ENCODE measurements at regions not wholly inside any gene's neighbourhood (a gene's known extent, or its start where the extent isn't known, plus 50 kb on each side); places are given as distances from the start of the nearest gene placed in this dataset.
A peak's percentile ranks its signal among the peaks of the same experiment; 100 is the strongest.

GRCh38 chr1:55347866-55348265 is 132.7 kb upstream of the USP24 start:
- CTCF ChIA-PET = no interaction called here
- H3K27ac ChIP-seq (ENCODE audit: insufficient read depth in 1 of 2, low read depth in 1 of 2, low read length in 2 of 2, poor library complexity in 1 of 2, severe bottlenecking in 2 of 2) = no peak overlapping the region
- POLR2A ChIA-PET = no interaction called here
- no peaks in the 10 kb centered on the region for H3K4me1 ChIP-seq (ENCODE audit: control extremely low read depth in 1 of 4, control insufficient read depth in 4 of 4, insufficient read depth in 4 of 4, low read length in 3 of 4)
- H3K4me3 ChIP-seq (ENCODE audit: control insufficient read depth in 1 of 7, extremely low read depth in 1 of 7, insufficient read depth in 4 of 7, low read depth in 2 of 7, low read length in 6 of 7) = no peak overlapping the region
- 86% methylated on average over 1 of the region's 2 CpGs for WGBS (ENCODE audit: insufficient coverage)
- no peaks in the 10 kb centered on the region for H3K9me3 ChIP-seq (ENCODE audit: control extremely low read depth in 1 of 5, control insufficient read depth in 4 of 5, insufficient read depth in 2 of 5, low read depth in 1 of 5, low read length in 4 of 5)
- peaks cover 0 to 1% (median 0%) of the 10 kb centered on the region in 5 experiments for H3K27me3 ChIP-seq (replicated peaks in 2 of 5; ENCODE audit: control insufficient read depth in 4 of 5, insufficient read depth in 5 of 5, low read length in 4 of 5)
- no peak for DNase-seq
- no peaks in the 10 kb centered on the region for H3K36me3 ChIP-seq (ENCODE audit: control insufficient read depth in 4 of 4, insufficient read depth in 4 of 4, low read length in 3 of 4)

DNA sequence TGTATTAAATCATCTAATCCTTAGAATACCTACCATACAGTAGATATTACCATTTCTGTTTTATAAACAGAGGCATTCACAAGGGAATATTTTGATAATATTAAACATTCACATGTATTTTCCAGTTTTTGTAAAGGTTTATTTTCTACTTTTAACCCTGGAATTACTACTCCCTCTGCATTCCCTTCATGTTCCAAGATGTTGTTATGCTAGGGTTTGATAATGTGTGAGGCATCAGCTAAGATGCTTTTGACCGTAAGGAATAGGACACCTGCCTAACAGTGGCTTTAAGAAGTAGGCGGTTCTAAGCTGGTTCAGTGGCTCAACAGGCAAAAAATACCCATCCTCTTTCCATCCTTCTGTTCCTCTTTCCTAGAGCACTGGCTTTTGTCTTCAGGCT is 131.9 kb upstream of the USP24 start:
- Histone ChIP-seq H3K27ac (ENCODE audit: insufficient read depth in 1 of 2, low read depth in 1 of 2, low read length in 2 of 2, poor library complexity in 1 of 2, severe bottlenecking in 2 of 2) (no peak overlapping the region), H3K4me3 (ENCODE audit: control insufficient read depth in 1 of 7, extremely low read depth in 1 of 7, insufficient read depth in 4 of 7, low read depth in 2 of 7, low read length in 6 of 7) (no peak overlapping the region), H3K27me3 (replicated peaks in 2 of 5; ENCODE audit: control insufficient read depth in 4 of 5, insufficient read depth in 5 of 5, low read length in 4 of 5) (peaks cover 0 to 1% (median 0%) of the 10 kb centered on the region in 5 experiments), H3K9me3 (ENCODE audit: control extremely low read depth in 1 of 5, control insufficient read depth in 4 of 5, insufficient read depth in 2 of 5, low read depth in 1 of 5, low read length in 4 of 5) (no peaks in the 10 kb centered on the region), H3K36me3 (ENCODE audit: control insufficient read depth in 4 of 4, insufficient read depth in 4 of 4, low read length in 3 of 4) (no peaks in the 10 kb centered on the region), H3K4me1 (ENCODE audit: control extremely low read depth in 1 of 4, control insufficient read depth in 4 of 4, insufficient read depth in 4 of 4, low read length in 3 of 4) (no peaks in the 10 kb centered on the region)
- no peak for DNase-seq
- ChIA-PET CTCF (interaction anchor here (1.1 kb wide), 1 partner anchor 29 kb away, joined by 4 read pairs; no protein-coding TSS in a partner anchor), POLR2A (no interaction called here)
- whole genome bisulfite sequencing (ENCODE audit: insufficient coverage) = 100% methylated on average over 1 of the region's 2 CpGs

DNA sequence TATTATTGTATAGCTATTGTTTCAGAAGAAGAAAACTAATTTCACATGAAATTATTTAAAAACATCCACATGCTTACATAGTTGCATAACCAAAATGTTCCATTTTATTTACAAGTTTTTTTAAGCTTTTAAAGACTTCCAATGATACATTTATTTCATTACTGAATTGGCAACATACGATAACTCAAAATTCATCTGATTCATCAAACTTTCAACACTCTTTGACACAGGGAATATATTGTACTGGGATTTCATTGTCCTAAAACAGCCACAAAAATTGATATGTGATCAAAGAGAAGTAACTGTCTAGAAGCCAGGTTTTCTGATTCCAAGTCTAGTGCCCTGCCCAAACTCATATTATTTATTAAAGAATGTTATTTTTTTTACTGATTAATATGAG is 131.4 kb upstream of the USP24 start:
- no peak overlapping the region for H3K27ac ChIP-seq (ENCODE audit: insufficient read depth in 1 of 2, low read depth in 1 of 2, low read length in 2 of 2, poor library complexity in 1 of 2, severe bottlenecking in 2 of 2)
- no peaks in the 10 kb centered on the region for H3K9me3 ChIP-seq (ENCODE audit: control extremely low read depth in 1 of 5, control insufficient read depth in 4 of 5, insufficient read depth in 2 of 5, low read depth in 1 of 5, low read length in 4 of 5)
- no peaks in the 10 kb centered on the region for H3K4me1 ChIP-seq (ENCODE audit: control extremely low read depth in 1 of 4, control insufficient read depth in 4 of 4, insufficient read depth in 4 of 4, low read length in 3 of 4)
- H3K27me3 ChIP-seq (replicated peaks in 2 of 5; ENCODE audit: control insufficient read depth in 4 of 5, insufficient read depth in 5 of 5, low read length in 4 of 5) = peaks cover 0 to 1% (median 0%) of the 10 kb centered on the region in 5 experiments
- H3K4me3 ChIP-seq (ENCODE audit: control insufficient read depth in 1 of 7, extremely low read depth in 1 of 7, insufficient read depth in 4 of 7, low read depth in 2 of 7, low read length in 6 of 7) = no peak overlapping the region
- POLR2A ChIA-PET = no interaction called here
- H3K36me3 ChIP-seq (ENCODE audit: control insufficient read depth in 4 of 4, insufficient read depth in 4 of 4, low read length in 3 of 4) = no peaks in the 10 kb centered on the region
- no CpG with 5 or more reads among the region's 1 CpG for WGBS (ENCODE audit: insufficient coverage)
- CTCF ChIA-PET = interaction anchor here (1.1 kb wide), 1 partner anchor 29 kb away, joined by 4 read pairs; no protein-coding TSS in a partner anchor
- no peak for DNase-seq

DNA sequence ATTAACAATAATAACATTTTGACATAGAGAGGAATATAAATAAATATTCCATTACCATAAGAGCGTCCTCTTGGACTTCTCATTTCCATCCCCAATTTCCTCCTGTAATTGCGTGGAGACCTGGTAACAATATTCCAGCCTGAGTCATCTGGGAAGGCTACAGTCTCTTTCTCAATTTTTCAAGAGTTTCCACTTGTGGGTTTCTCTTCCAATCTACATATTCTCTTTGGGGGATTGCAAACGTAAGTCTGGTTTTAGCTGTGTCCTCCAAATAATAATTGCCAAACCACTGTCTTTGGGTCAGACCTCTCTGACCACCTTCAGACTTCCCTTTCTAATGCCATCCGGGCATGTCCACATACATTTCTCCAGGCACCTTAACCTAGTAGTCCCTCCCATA is 124.5 kb upstream of the USP24 start:
- no peak for DNase-seq
- ChIA-PET POLR2A (no interaction called here), CTCF (interaction anchor here (1.3 kb wide), 1 partner anchor 55 kb away, joined by 4 read pairs; no protein-coding TSS in a partner anchor)
- H3K27me3 ChIP-seq (replicated peaks in 2 of 5; ENCODE audit: control insufficient read depth in 4 of 5, insufficient read depth in 5 of 5, low read length in 4 of 5) = no peaks in the 10 kb centered on the region
- no peak overlapping the region for H3K4me3 ChIP-seq (ENCODE audit: control insufficient read depth in 1 of 7, extremely low read depth in 1 of 7, insufficient read depth in 4 of 7, low read depth in 2 of 7, low read length in 6 of 7)
- 100% methylated on average over 3 of the region's 4 CpGs for WGBS (ENCODE audit: insufficient coverage)
- peaks cover 0 to 7% (median 1%) of the 10 kb centered on the region in 5 experiments for H3K9me3 ChIP-seq (ENCODE audit: control extremely low read depth in 1 of 5, control insufficient read depth in 4 of 5, insufficient read depth in 2 of 5, low read depth in 1 of 5, low read length in 4 of 5)
- no peaks in the 10 kb centered on the region for H3K36me3 ChIP-seq (ENCODE audit: control insufficient read depth in 4 of 4, insufficient read depth in 4 of 4, low read length in 3 of 4)
- no peak overlapping the region for H3K27ac ChIP-seq (ENCODE audit: insufficient read depth in 1 of 2, low read depth in 1 of 2, low read length in 2 of 2, poor library complexity in 1 of 2, severe bottlenecking in 2 of 2)
- no peaks in the 10 kb centered on the region for H3K4me1 ChIP-seq (ENCODE audit: control extremely low read depth in 1 of 4, control insufficient read depth in 4 of 4, insufficient read depth in 4 of 4, low read length in 3 of 4)

DNA sequence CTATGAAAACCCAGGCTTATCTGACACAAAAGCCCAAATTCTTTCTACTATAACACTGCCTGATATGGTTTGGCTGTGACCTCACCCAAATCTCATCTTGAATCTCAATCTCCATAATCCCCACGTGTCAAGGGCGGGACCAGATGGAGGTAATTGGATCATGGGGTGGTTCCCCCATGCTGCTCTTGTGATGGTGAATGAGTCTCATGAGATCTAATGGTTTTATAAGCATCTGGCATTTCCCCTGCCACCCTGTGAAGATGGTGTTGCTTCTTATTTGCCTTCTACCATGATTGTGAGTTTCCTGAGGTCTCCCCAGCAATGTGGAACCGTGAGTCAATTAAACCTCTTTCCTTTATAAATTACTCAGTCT is 123.3 kb upstream of the USP24 start:
- Histone ChIP-seq H3K4me1 (ENCODE audit: control extremely low read depth in 1 of 4, control insufficient read depth in 4 of 4, insufficient read depth in 4 of 4, low read length in 3 of 4) (peaks cover 0 to 3% (median under 1%) of the 10 kb centered on the region in 4 experiments), H3K27me3 (replicated peaks in 2 of 5; ENCODE audit: control insufficient read depth in 4 of 5, insufficient read depth in 5 of 5, low read length in 4 of 5) (no peaks in the 10 kb centered on the region), H3K27ac (ENCODE audit: insufficient read depth in 1 of 2, low read depth in 1 of 2, low read length in 2 of 2, poor library complexity in 1 of 2, severe bottlenecking in 2 of 2) (no peak overlapping the region), H3K36me3 (ENCODE audit: control insufficient read depth in 4 of 4, insufficient read depth in 4 of 4, low read length in 3 of 4) (no peaks in the 10 kb centered on the region), H3K9me3 (ENCODE audit: control extremely low read depth in 1 of 5, control insufficient read depth in 4 of 5, insufficient read depth in 2 of 5, low read depth in 1 of 5, low read length in 4 of 5) (peaks cover 0 to 7% (median 1%) of the 10 kb centered on the region in 5 experiments), H3K4me3 (ENCODE audit: control insufficient read depth in 1 of 7, extremely low read depth in 1 of 7, insufficient read depth in 4 of 7, low read depth in 2 of 7, low read length in 6 of 7) (no peak overlapping the region)
- CTCF ChIA-PET = interaction anchor here (1.1 to 1.6 kb wide), 3 partner anchors 9 to 55 kb away, joined by 3 to 5 read pairs (median 3); no protein-coding TSS in a partner anchor
- WGBS (ENCODE audit: insufficient coverage) = 71% methylated on average over 1 of the region's 3 CpGs
- no peak for DNase-seq
- POLR2A ChIA-PET = no interaction called here

GRCh38 chr1:55337801-55338447 is 122.8 kb upstream of the USP24 start:
- Histone ChIP-seq H3K9me3 (ENCODE audit: control extremely low read depth in 1 of 5, control insufficient read depth in 4 of 5, insufficient read depth in 2 of 5, low read depth in 1 of 5, low read length in 4 of 5) (peaks cover 0 to 7% (median 1%) of the 10 kb centered on the region in 5 experiments), H3K27ac (ENCODE audit: insufficient read depth in 1 of 2, low read depth in 1 of 2, low read length in 2 of 2, poor library complexity in 1 of 2, severe bottlenecking in 2 of 2) (no peak overlapping the region), H3K4me1 (ENCODE audit: control extremely low read depth in 1 of 4, control insufficient read depth in 4 of 4, insufficient read depth in 4 of 4, low read length in 3 of 4) (peaks cover 0 to 3% (median 1%) of the 10 kb centered on the region in 4 experiments), H3K36me3 (ENCODE audit: control insufficient read depth in 4 of 4, insufficient read depth in 4 of 4, low read length in 3 of 4) (no peaks in the 10 kb centered on the region), H3K4me3 (ENCODE audit: control insufficient read depth in 1 of 7, extremely low read depth in 1 of 7, insufficient read depth in 4 of 7, low read depth in 2 of 7, low read length in 6 of 7) (no peak overlapping the region), H3K27me3 (replicated peaks in 2 of 5; ENCODE audit: control insufficient read depth in 4 of 5, insufficient read depth in 5 of 5, low read length in 4 of 5) (no peaks in the 10 kb centered on the region)
- ChIA-PET CTCF (interaction anchor here (1.1 to 1.6 kb wide), 3 partner anchors 8 to 54 kb away, joined by 3 to 5 read pairs (median 3); no protein-coding TSS in a partner anchor), POLR2A (no interaction called here)
- WGBS (ENCODE audit: insufficient coverage) = 69% methylated on average over 5 of the region's 5 CpGs
- peak; percentile 13 to 39 (median 35) for DNase-seq

GRCh38 chr1:55334797-55335196 is 119.6 kb upstream of the USP24 start:
- Histone ChIP-seq H3K9me3 (ENCODE audit: control extremely low read depth in 1 of 5, control insufficient read depth in 4 of 5, insufficient read depth in 2 of 5, low read depth in 1 of 5, low read length in 4 of 5) (peaks cover 0 to 3% (median 0%) of the 10 kb centered on the region in 5 experiments), H3K27me3 (replicated peaks in 2 of 5; ENCODE audit: control insufficient read depth in 4 of 5, insufficient read depth in 5 of 5, low read length in 4 of 5) (peaks cover 0 to 6% (median 0%) of the 10 kb centered on the region in 5 experiments), H3K4me1 (ENCODE audit: control extremely low read depth in 1 of 4, control insufficient read depth in 4 of 4, insufficient read depth in 4 of 4, low read length in 3 of 4) (peaks cover 0 to 3% (median 1%) of the 10 kb centered on the region in 4 experiments), H3K4me3 (ENCODE audit: control insufficient read depth in 1 of 7, extremely low read depth in 1 of 7, insufficient read depth in 4 of 7, low read depth in 2 of 7, low read length in 6 of 7) (no peak overlapping the region), H3K27ac (ENCODE audit: insufficient read depth in 1 of 2, low read depth in 1 of 2, low read length in 2 of 2, poor library complexity in 1 of 2, severe bottlenecking in 2 of 2) (no peak overlapping the region), H3K36me3 (ENCODE audit: control insufficient read depth in 4 of 4, insufficient read depth in 4 of 4, low read length in 3 of 4) (no peaks in the 10 kb centered on the region)
- WGBS (ENCODE audit: insufficient coverage) = 96% methylated on average over 5 of the region's 6 CpGs
- ChIA-PET POLR2A (no interaction called here), CTCF (no interaction called here)
- no peak for DNase-seq

Data from common myeloid progenitor, CD34-positive (primary cell).